Endodermal cell (in vitro differentiated cells): ENCODE measurements at regions not wholly inside any gene's neighbourhood (a gene's known extent, or its start where the extent isn't known, plus 50 kb on each side); places are given as distances from the start of the nearest gene placed in this dataset.

Source experiments
- DNase-seq: peaks from one replicate; pipeline ENCODE4 v3.0.0-alpha.2; 2017
- H3K27ac ChIP-seq: 2 replicates; pipeline ENCODE4 v1.5.1; 2013; ENCODE audit warnings: mild to moderate bottlenecking, low read depth, low read length, moderate library complexity
- H3K27me3 ChIP-seq: 2 replicates; pipeline ENCODE4 v1.6.1; 2013; ENCODE audit warnings: mild to moderate bottlenecking, low read length, moderate library complexity; ENCODE audit not compliant: insufficient read depth, control insufficient read depth, poor library complexity, severe bottlenecking
- H3K36me3 ChIP-seq: 2 replicates; pipeline ENCODE4 v1.7.0; 2013; ENCODE audit warnings: mild to moderate bottlenecking, low read length, moderate library complexity; ENCODE audit not compliant: control insufficient read depth, insufficient read depth
- H3K4me1 ChIP-seq: one replicate; pipeline ENCODE4 v1.7.0; 2013; ENCODE audit warnings: low read length; ENCODE audit not compliant: control insufficient read depth, insufficient read depth
- H3K4me3 ChIP-seq: 2 replicates; pipeline ENCODE4 v1.5.1; 2013; ENCODE audit warnings: mild to moderate bottlenecking, low read length, moderate library complexity
- H3K9ac ChIP-seq: 2 replicates; pipeline ENCODE4 v1.6.1; 2013; ENCODE audit warnings: mild to moderate bottlenecking, low read length, moderate library complexity; ENCODE audit not compliant: poor library complexity, severe bottlenecking; ENCODE audit errors: extremely low read depth
- H3K9me3 ChIP-seq: 2 replicates; pipeline ENCODE4 v1.6.1; 2013; ENCODE audit warnings: mild to moderate bottlenecking, low read length, moderate library complexity; ENCODE audit not compliant: control insufficient read depth
- H3K27ac Mint-ChIP-seq: 2 replicates; pipeline ENCODE4 v1.8.0; 2020; ENCODE audit warnings: mixed read lengths
- H3K27me3 Mint-ChIP-seq: 2 replicates; pipeline ENCODE4 v1.8.0; 2021; ENCODE audit warnings: mild to moderate bottlenecking, mixed read lengths; ENCODE audit not compliant: insufficient read depth
- H3K36me3 Mint-ChIP-seq: 2 replicates; pipeline ENCODE4 v1.8.0; 2020; ENCODE audit warnings: low read depth, mixed read lengths
- H3K4me1 Mint-ChIP-seq: 2 replicates; pipeline ENCODE4 v1.8.0; 2020; ENCODE audit warnings: mixed read lengths
- H3K4me3 Mint-ChIP-seq: 2 replicates; pipeline ENCODE4 v1.8.0; 2020; ENCODE audit warnings: mild to moderate bottlenecking, moderate library complexity, mixed read lengths
- H3K9me3 Mint-ChIP-seq: 2 replicates; pipeline ENCODE4 v1.8.0; 2020; ENCODE audit warnings: mild to moderate bottlenecking, mixed read lengths
- CTCF ChIP-seq: fragments of 200-600 bp; sonication (generic); conservative IDR thresholded peaks from 2 replicates; pipeline ENCODE4 v1.5.0; 2021; ENCODE audit warnings: antibody characterized with exemption, mild to moderate bottlenecking
- WGBS, 2 experiments: methylation state at CpG; one replicate each; pipeline versions ENCODE4 v1.1.5 to v1.1.7; 2013; ENCODE audit warnings: missing lambda C conversion rate in 2 of 2, mixed read lengths in 1 of 2; ENCODE audit not compliant: insufficient coverage in 1 of 2, insufficient read length in 1 of 2; 5-methylcytosine and 5-hydroxymethylcytosine counted together

- no peak overlapping the region for H3K9ac ChIP-seq
- 95 to 100% methylated on average over 2 of the region's 2 CpGs for WGBS, 2 experiments
- H3K4me1 ChIP-seq: no peaks in the 10 kb centered on the region
- no peaks in the 10 kb centered on the region for H3K36me3 ChIP-seq
- no peaks in the 10 kb centered on the region for H3K9me3 ChIP-seq
- H3K36me3 Mint-ChIP-seq: no peaks in the 10 kb centered on the region
- no peak for DNase-seq
- H3K27ac ChIP-seq: no peak overlapping the region
- TF ChIP-seq CTCF: no peak
- no peaks in the 10 kb centered on the region for H3K27me3 ChIP-seq
- H3K4me1 Mint-ChIP-seq: peaks cover 6% of the 10 kb centered on the region
- H3K4me3 ChIP-seq: no peak overlapping the region
- H3K27me3 Mint-ChIP-seq: no peaks in the 10 kb centered on the region
- H3K4me3 Mint-ChIP-seq: no peak overlapping the region
- no peak overlapping the region for H3K27ac Mint-ChIP-seq
- no peaks in the 10 kb centered on the region for H3K9me3 Mint-ChIP-seq
Measured at GRCh38 chr6:92763274-92763584, 656.1 kb downstream of the EPHA7 start.

- no peak for DNase-seq
- Mint-ChIP-seq H3K4me3 (no peak overlapping the region), H3K27me3 (no peaks in the 10 kb centered on the region), H3K36me3 (no peaks in the 10 kb centered on the region), H3K9me3 (no peaks in the 10 kb centered on the region), H3K4me1 (peaks cover 6% of the 10 kb centered on the region), H3K27ac (no peak overlapping the region)
- H3K27ac ChIP-seq: no peak overlapping the region
- no peaks in the 10 kb centered on the region for H3K36me3 ChIP-seq
- no peak for TF ChIP-seq CTCF
- no peaks in the 10 kb centered on the region for H3K4me1 ChIP-seq
- no peaks in the 10 kb centered on the region for H3K9me3 ChIP-seq
- H3K4me3 ChIP-seq: no peak overlapping the region
- H3K27me3 ChIP-seq: no peaks in the 10 kb centered on the region
- H3K9ac ChIP-seq: no peak overlapping the region
- 76 to 100% methylated on average over 2 to 3 of the region's 3 CpGs for WGBS, 2 experiments
Measured at GRCh38 chr6:92762443-92763273, 656.7 kb downstream of the EPHA7 start.

- 81% methylated on average over 3 of the region's 3 CpGs; no CpG with 5 or more reads in 1 of the 2 experiments for whole genome bisulfite sequencing, 2 experiments
- Mint-ChIP-seq H3K27ac (no peak overlapping the region), H3K4me1 (peaks cover 3% of the 10 kb centered on the region)
Measured at GRCh38 chr6:92759178-92759577, 660.2 kb downstream of the EPHA7 start.

More at GRCh38 chr6:92759178-92759577, 660.2 kb downstream of the EPHA7 start:
- Mint-ChIP-seq H3K27me3 (no peaks in the 10 kb centered on the region), H3K9me3 (no peaks in the 10 kb centered on the region), H3K36me3 (no peaks in the 10 kb centered on the region), H3K4me3 (no peak overlapping the region)
- no peaks in the 10 kb centered on the region for H3K4me1 ChIP-seq
- no peak for TF ChIP-seq CTCF
- H3K4me3 ChIP-seq: no peak overlapping the region
- H3K27me3 ChIP-seq: no peaks in the 10 kb centered on the region
- no peak for DNase-seq
- no peak overlapping the region for H3K9ac ChIP-seq
- no peaks in the 10 kb centered on the region for H3K36me3 ChIP-seq
- H3K9me3 ChIP-seq: no peaks in the 10 kb centered on the region
- H3K27ac ChIP-seq: no peak overlapping the region
